MM.1S (cell line): ENCODE measurements at regions not wholly inside any gene's neighbourhood (a gene's known extent, or its start where the extent isn't known, plus 50 kb on each side); places are given as distances from the start of the nearest gene placed in this dataset.

Experiments
- DNase-seq: peaks from one replicate; pipeline ENCODE4 v3.0.0-alpha.2; 2015
- H2AFZ ChIP-seq: fragments of 300-600 bp; sonication (generic); 2 replicates; pipeline ENCODE4 v1.6.0; 2016; ENCODE audit warnings: antibody characterized with exemption, low read length
- H3F3A ChIP-seq: fragments of 300-600 bp; sonication (generic); 2 replicates; pipeline ENCODE4 v1.6.1; 2016; ENCODE audit warnings: mild to moderate bottlenecking, antibody characterized with exemption, low read length, moderate library complexity, mixed read lengths; ENCODE audit not compliant: insufficient read depth
- H3K27ac ChIP-seq: fragments of 300-600 bp; sonication (generic); 2 replicates; pipeline ENCODE4 v1.5.1; 2016; ENCODE audit warnings: mild to moderate bottlenecking, low read length
- H3K27me3 ChIP-seq: fragments of 300-600 bp; sonication (generic); replicated peaks from 2 replicates; pipeline ENCODE4 v1.6.0; 2016; ENCODE audit warnings: low read length; ENCODE audit not compliant: insufficient read depth
- H3K36me3 ChIP-seq: fragments of 300-600 bp; sonication (generic); replicated peaks from 2 replicates; pipeline ENCODE4 v1.6.1; 2016; ENCODE audit warnings: mild to moderate bottlenecking, low read length, mixed read lengths; ENCODE audit not compliant: insufficient read depth
- H3K4me1 ChIP-seq: fragments of 300-600 bp; sonication (generic); 2 replicates; pipeline ENCODE4 v1.6.1; 2016; ENCODE audit warnings: low read length, mixed read lengths
- H3K4me2 ChIP-seq: fragments of 300-600 bp; sonication (generic); 2 replicates; pipeline ENCODE4 v1.6.0; 2016; ENCODE audit warnings: low read depth, low read length
- H3K4me3 ChIP-seq: fragments of 300-600 bp; sonication (generic); 2 replicates; pipeline ENCODE4 v1.5.1; 2016; ENCODE audit warnings: low read length, mixed read lengths
- H3K79me2 ChIP-seq: fragments of 300-600 bp; sonication (generic); 2 replicates; pipeline ENCODE4 v1.6.1; 2016; ENCODE audit warnings: mixed run types, low read length, mixed read lengths
- H3K9ac ChIP-seq: fragments of 300-600 bp; sonication (generic); 2 replicates; pipeline ENCODE4 v1.6.1; 2016; ENCODE audit warnings: low read length, mixed read lengths
- H3K9me2 ChIP-seq: fragments of 300-600 bp; sonication (generic); replicated peaks from 2 replicates; pipeline ENCODE4 v1.6.1; 2016; ENCODE audit warnings: mild to moderate bottlenecking, low read length, mixed read lengths; ENCODE audit not compliant: insufficient read depth
- H3K9me3 ChIP-seq: fragments of 300-600 bp; sonication (generic); replicated peaks from 2 replicates; pipeline ENCODE4 v1.6.1; 2016; ENCODE audit warnings: mild to moderate bottlenecking, low read length, mixed read lengths; ENCODE audit not compliant: insufficient read depth
- H4K20me1 ChIP-seq: fragments of 300-600 bp; sonication (generic); 2 replicates; pipeline ENCODE4 v1.6.1; 2016; ENCODE audit warnings: mild to moderate bottlenecking, low read length, moderate library complexity, mixed read lengths; ENCODE audit not compliant: insufficient read depth
- CTCF ChIP-seq: fragments of 300-600 bp; sonication (generic); IDR thresholded peaks from 2 replicates; pipeline ENCODE4 v1.5.1; 2016; ENCODE audit warnings: antibody characterized with exemption, low read length, mixed read lengths
- EZH2 ChIP-seq: fragments of 300-600 bp; sonication (generic); optimal IDR thresholded peaks from 2 replicates; pipeline ENCODE3; 2017; ENCODE audit warnings: low read depth, mild to moderate bottlenecking, antibody characterized with exemption, low read length, mixed read lengths
- EZH2phosphoT487 ChIP-seq: fragments of 300-600 bp; sonication (generic); IDR thresholded peaks from 2 replicates; pipeline ENCODE4 v1.6.1; 2018; ENCODE audit warnings: antibody characterized with exemption, low read length

- Histone ChIP-seq H4K20me1 (no peaks in the 10 kb centered on the region), H3K4me3 (no peak overlapping the region), H3K4me2 (no peak overlapping the region), H3K4me1 (no peaks in the 10 kb centered on the region), H3F3A (no peaks in the 10 kb centered on the region), H3K79me2 (no peaks in the 10 kb centered on the region), H2AFZ (no peak overlapping the region), H3K36me3 (no peaks in the 10 kb centered on the region), H3K9me2 (no peaks in the 10 kb centered on the region), H3K9me3 (no peaks in the 10 kb centered on the region), H3K27me3 (no peaks in the 10 kb centered on the region), H3K27ac (no peak overlapping the region), H3K9ac (no peak overlapping the region)
- no peak for DNase-seq
- no peak for TF ChIP-seq EZH2
- no peak for TF ChIP-seq EZH2phosphoT487
- TF ChIP-seq CTCF = no peak
Observed at GRCh38 chr10:57769298-57769697, 498.4 kb downstream of the IPMK start.

GRCh38 chr10:57759777-57760176 lies 507.9 kb downstream of the IPMK start:
- H3K4me1 ChIP-seq = no peaks in the 10 kb centered on the region
- no peaks in the 10 kb centered on the region for H3K79me2 ChIP-seq
- H3K4me2 ChIP-seq = no peak overlapping the region
- H3K9me3 ChIP-seq = no peaks in the 10 kb centered on the region
- no peak overlapping the region for H3K27ac ChIP-seq
- no peaks in the 10 kb centered on the region for H3K9me2 ChIP-seq
- H2AFZ ChIP-seq = no peak overlapping the region
- H4K20me1 ChIP-seq = no peaks in the 10 kb centered on the region
- no peaks in the 10 kb centered on the region for H3K36me3 ChIP-seq
- TF ChIP-seq CTCF (no peak), EZH2 (no peak), EZH2phosphoT487 (no peak)
- no peaks in the 10 kb centered on the region for H3K27me3 ChIP-seq
- no peak overlapping the region for H3K9ac ChIP-seq
- H3F3A ChIP-seq = no peaks in the 10 kb centered on the region
- H3K4me3 ChIP-seq = no peak overlapping the region
- DNase-seq = no peak

- Histone ChIP-seq H3K27me3 (no peaks in the 10 kb centered on the region), H3F3A (no peaks in the 10 kb centered on the region), H3K4me2 (no peak overlapping the region), H3K27ac (no peak overlapping the region), H3K9ac (no peak overlapping the region), H3K9me2 (no peaks in the 10 kb centered on the region), H3K4me3 (no peak overlapping the region), H3K79me2 (no peaks in the 10 kb centered on the region), H3K9me3 (no peaks in the 10 kb centered on the region), H3K36me3 (no peaks in the 10 kb centered on the region), H3K4me1 (no peaks in the 10 kb centered on the region), H2AFZ (no peak overlapping the region), H4K20me1 (no peaks in the 10 kb centered on the region)
- no peak for TF ChIP-seq EZH2
- no peak for TF ChIP-seq CTCF
- no peak for TF ChIP-seq EZH2phosphoT487
- no peak for DNase-seq
Observed at GRCh38 chr10:57754803-57755202, 512.9 kb downstream of the IPMK start.

- no peaks in the 10 kb centered on the region for H3K9me2 ChIP-seq
Observed at GRCh38 chr10:57743711-57744110, 524.0 kb downstream of the IPMK start.

More at GRCh38 chr10:57743711-57744110, 524.0 kb downstream of the IPMK start:
- no peak overlapping the region for H3K4me2 ChIP-seq
- no peaks in the 10 kb centered on the region for H3F3A ChIP-seq
- no peaks in the 10 kb centered on the region for H3K27me3 ChIP-seq
- H3K9ac ChIP-seq = no peak overlapping the region
- H3K4me1 ChIP-seq = no peaks in the 10 kb centered on the region
- H2AFZ ChIP-seq = no peak overlapping the region
- no peaks in the 10 kb centered on the region for H4K20me1 ChIP-seq
- no peak overlapping the region for H3K27ac ChIP-seq
- no peaks in the 10 kb centered on the region for H3K79me2 ChIP-seq
- no peak overlapping the region for H3K4me3 ChIP-seq
- no peak for TF ChIP-seq EZH2
- no peak for TF ChIP-seq CTCF
- no peak for TF ChIP-seq EZH2phosphoT487
- H3K36me3 ChIP-seq = no peaks in the 10 kb centered on the region
- H3K9me3 ChIP-seq = no peaks in the 10 kb centered on the region
- no peak for DNase-seq
